Right atrium auricular region (tissue), 2 donors: ENCODE measurements at regions not wholly inside any gene's neighbourhood (a gene's known extent, or its start where the extent isn't known, plus 50 kb on each side); places are given as distances from the start of the nearest gene placed in this dataset.
"Not testable (repeated sequence)": the region's sequence is repeated elsewhere in the genome, so short reads cannot be mapped to it uniquely, and the experiment has no call there.

Experiments
- DNase-seq: peaks from one replicate; pipeline ENCODE4 v3.0.0-alpha.2; 2019; ENCODE audit warnings: low spot score
- H3K27ac ChIP-seq, 2 donors: fragments of 200-600 bp; sonication (generic); 1 replicate in 1 of 2; 2 replicates in 1 of 2; pipeline ENCODE4 v1.5.1; 2016 to 2019
- H3K27me3 ChIP-seq, 2 donors: fragments of 200-600 bp; sonication (generic); one replicate each; pipeline versions ENCODE4 v1.5.1 to v1.6.0; 2017 to 2019
- H3K36me3 ChIP-seq: fragments of 200-600 bp; sonication (generic); one replicate; pipeline ENCODE4 v1.5.1; 2016
- H3K4me1 ChIP-seq, 2 donors: fragments of 200-600 bp; sonication (generic); one replicate each; pipeline versions ENCODE4 v1.5.1 to v1.6.0; 2017 to 2019
- H3K4me3 ChIP-seq, 2 donors: fragments of 200-600 bp; sonication (generic); 1 replicate in 1 of 2; 2 replicates in 1 of 2; pipeline ENCODE4 v1.5.1; 2017 to 2019; ENCODE audit warnings: mild to moderate bottlenecking in 1 of 2, moderate library complexity in 1 of 2
- H3K9me3 ChIP-seq, 2 donors: fragments of 200-600 bp; sonication (generic); one replicate each; pipeline ENCODE4 v1.5.1; 2019
- CTCF ChIP-seq, 2 donors: fragments of 200-600 bp; sonication (generic); IDR thresholded peaks; one replicate each; pipeline ENCODE4 v1.5.1; 2019; ENCODE audit warnings: antibody characterized with exemption in 2 of 2

- H3K4me1 ChIP-seq: peaks cover 0 to 4% of the 10 kb centered on the region in 2 donors
- no peak overlapping the region for H3K27ac ChIP-seq
- DNase-seq: no peak
- H3K36me3 ChIP-seq: no peaks in the 10 kb centered on the region
- no peaks in the 10 kb centered on the region for H3K27me3 ChIP-seq
- no peak for TF ChIP-seq CTCF (IDR thresholded peaks at IDR 0.05)
- H3K9me3 ChIP-seq: no peaks in the 10 kb centered on the region
- H3K4me3 ChIP-seq: no peak overlapping the region
Observed at GRCh38 chr1:166391279-166392066, 224.7 kb upstream of the FAM78B start.

GRCh38 chr1:166395729-166396128, 228.9 kb upstream of the FAM78B start:
- no peak overlapping the region for H3K27ac ChIP-seq
- TF ChIP-seq CTCF (IDR thresholded peaks at IDR 0.05): no peak
- H3K4me3 ChIP-seq: no peak overlapping the region
- H3K9me3 ChIP-seq: no peaks in the 10 kb centered on the region
- no peak for DNase-seq
- H3K36me3 ChIP-seq: no peaks in the 10 kb centered on the region
- H3K4me1 ChIP-seq: no peaks in the 10 kb centered on the region
- no peaks in the 10 kb centered on the region for H3K27me3 ChIP-seq

GRCh38 chr1:166409253-166410082, 242.7 kb upstream of the FAM78B start:
- H3K9me3 ChIP-seq: peaks cover 0 to 17% of the 10 kb centered on the region in 2 donors
- not testable (repeated sequence) for H3K36me3 ChIP-seq, H3K27ac ChIP-seq, H3K27me3 ChIP-seq, H3K4me3 ChIP-seq, DNase-seq, H3K4me1 ChIP-seq

GRCh38 chr1:166410083-166410385, 243.2 kb upstream of the FAM78B start:
- Histone ChIP-seq H3K9me3 (peaks cover 0 to 17% of the 10 kb centered on the region in 2 donors), H3K4me3 (no peak overlapping the region), H3K27ac (no peak overlapping the region), H3K36me3 (no peaks in the 10 kb centered on the region), H3K4me1 (no peaks in the 10 kb centered on the region), H3K27me3 (no peaks in the 10 kb centered on the region)
- no peak for TF ChIP-seq CTCF (IDR thresholded peaks at IDR 0.05)
- no peak for DNase-seq

- not testable (repeated sequence) for H3K27ac ChIP-seq, H3K9me3 ChIP-seq, DNase-seq, H3K4me1 ChIP-seq, H3K4me3 ChIP-seq, H3K27me3 ChIP-seq, H3K36me3 ChIP-seq
Observed at GRCh38 chr1:166416831-166417230, 250.0 kb upstream of the FAM78B start.

- no peak overlapping the region for H3K4me3 ChIP-seq
- no peak for DNase-seq
- no peaks in the 10 kb centered on the region for H3K9me3 ChIP-seq
- no peaks in the 10 kb centered on the region for H3K4me1 ChIP-seq
- H3K27me3 ChIP-seq: no peaks in the 10 kb centered on the region
- no peak for TF ChIP-seq CTCF (IDR thresholded peaks at IDR 0.05)
- H3K27ac ChIP-seq: no peak overlapping the region
- H3K36me3 ChIP-seq: no peaks in the 10 kb centered on the region
Observed at GRCh38 chr1:166418344-166418933, 251.6 kb upstream of the FAM78B start.

- H3K27ac ChIP-seq, DNase-seq, H3K27me3 ChIP-seq, H3K4me3 ChIP-seq, H3K9me3 ChIP-seq, H3K36me3 ChIP-seq, H3K4me1 ChIP-seq: not testable (repeated sequence)
Observed at GRCh38 chr1:166422586-166422985, 255.8 kb upstream of the FAM78B start.
